Mucosa of descending colon (tissue), 3 donors: ENCODE measurements at regions not wholly inside any gene's neighbourhood (a gene's known extent, or its start where the extent isn't known, plus 50 kb on each side); places are given as distances from the start of the nearest gene placed in this dataset.

ENCODE experiments used
- ATAC-seq: fragments of 200-7000 bp; cut with Tn5 transposase; one replicate; pipeline ENCODE4 v1.9.1; 2020; ENCODE audit warnings: mild to moderate bottlenecking, moderate library complexity
- DNase-seq, 3 donors: peaks; one replicate each; pipeline ENCODE4 v3.0.0-alpha.2; 2020
- H3K36me3 ChIP-seq: fragments of 200-600 bp; one replicate; pipeline ENCODE4 v1.8.0; 2021; ENCODE audit warnings: low read depth, mild to moderate bottlenecking
- H3K4me1 ChIP-seq: fragments of 200-600 bp; one replicate; pipeline ENCODE4 v1.8.0; 2021; ENCODE audit warnings: low read depth, mild to moderate bottlenecking
- H3K4me3 ChIP-seq: fragments of 200-600 bp; one replicate; pipeline ENCODE4 v1.8.0; 2021; ENCODE audit warnings: mild to moderate bottlenecking
- H3K9me3 ChIP-seq: fragments of 200-600 bp; one replicate; pipeline ENCODE4 v1.8.0; 2021; ENCODE audit warnings: mild to moderate bottlenecking
- CTCF ChIP-seq: fragments of 200-600 bp; IDR thresholded peaks from one replicate; pipeline ENCODE4 v1.8.0; 2022; ENCODE audit warnings: antibody characterized with exemption, mild to moderate bottlenecking
- intact Hi-C, 2 donors: fragments of 100-400 bp; cut with DNase I in 1 of 2; cut with micrococcal nuclease in 1 of 2; formaldehyde crosslinking; loops; one replicate each; pipeline versions ENCODE4 v1.11.0 to v1.11.1; 2022; cut with DNase I, micrococcal nuclease
- donor health status: DM: no; HTN: no; CAD: no; lungs with moderate emphysema.
- donor health status: DM: no; HTN: no; CAD: no.
- donor health status: DM: no; HTN: yes; CAD: no.

- ATAC-seq (no peak), DNase-seq (no peak)
- Histone ChIP-seq H3K4me3 (no peak overlapping the region), H3K36me3 (no peaks in the 10 kb centered on the region), H3K4me1 (peaks cover 19% of the 10 kb centered on the region), H3K9me3 (no peaks in the 10 kb centered on the region)
- no peak for TF ChIP-seq CTCF
- intact Hi-C loops: loop anchor here (5.0 kb wide), 1 partner anchor 783 kb away; no protein-coding TSS in a partner anchor
Measured at GRCh38 chr3:127459891-127460290, 130.6 kb downstream of the TPRA1 start.

- Histone ChIP-seq H3K36me3 (no peaks in the 10 kb centered on the region), H3K9me3 (no peaks in the 10 kb centered on the region), H3K4me1 (peaks cover 16% of the 10 kb centered on the region), H3K4me3 (no peak overlapping the region)
- DNase-seq (peak in 1 of 3 donors; percentile 11), ATAC-seq (no peak)
- TF ChIP-seq CTCF: no peak
- intact Hi-C loops: loop anchor here (5.0 kb wide), 1 partner anchor 782 kb away; no protein-coding TSS in a partner anchor
Measured at GRCh38 chr3:127458696-127459604, 131.6 kb downstream of the TPRA1 start.

GRCh38 chr3:127457546-127458145, 132.9 kb downstream of the TPRA1 start:
- no peaks in the 10 kb centered on the region for H3K36me3 ChIP-seq
- no peak for TF ChIP-seq CTCF
- no peak for DNase-seq
- H3K4me3 ChIP-seq: no peak overlapping the region
- intact Hi-C loops: loop anchor here (5.0 kb wide), 1 partner anchor 780 kb away; no protein-coding TSS in a partner anchor
- peaks cover 16% of the 10 kb centered on the region for H3K4me1 ChIP-seq
- H3K9me3 ChIP-seq: no peaks in the 10 kb centered on the region
- ATAC-seq: no peak

- ATAC-seq (peak; percentile 48), DNase-seq (peak in 2 of 3 donors; percentile 5 to 37)
- Histone ChIP-seq H3K4me1 (peaks cover 16% of the 10 kb centered on the region), H3K36me3 (no peaks in the 10 kb centered on the region), H3K4me3 (no peak overlapping the region), H3K9me3 (no peaks in the 10 kb centered on the region)
- intact Hi-C loops: loop anchor here (5.0 kb wide), 1 partner anchor 780 kb away; no protein-coding TSS in a partner anchor
- TF ChIP-seq CTCF: no peak
Measured at GRCh38 chr3:127457094-127457475, 133.4 kb downstream of the TPRA1 start.

GRCh38 chr3:127456471-127457093, 134.0 kb downstream of the TPRA1 start:
- no peak overlapping the region for H3K4me3 ChIP-seq
- ATAC-seq: peak; percentile 55
- no peak for TF ChIP-seq CTCF
- H3K4me1 ChIP-seq: peaks cover 16% of the 10 kb centered on the region
- H3K9me3 ChIP-seq: no peaks in the 10 kb centered on the region
- intact Hi-C loops: loop anchor here (5.0 kb wide), 1 partner anchor 779 kb away; no protein-coding TSS in a partner anchor
- no peaks in the 10 kb centered on the region for H3K36me3 ChIP-seq
- no peak for DNase-seq
